GM19240 (cell line): ENCODE measurements at regions not wholly inside any gene's neighbourhood (a gene's known extent, or its start where the extent isn't known, plus 50 kb on each side); places are given as distances from the start of the nearest gene placed in this dataset.

ENCODE experiments used
- DNase-seq: peaks from one replicate; pipeline ENCODE4 v3.0.0; 2011; ENCODE audit warnings: low spot score; ENCODE audit not compliant: insufficient read length

GRCh38 chr21:41671859-41672542 is 94.9 kb downstream of the RIPK4 start:
- DNase-seq = no peak

GRCh38 chr21:41671212-41671762 is 95.6 kb downstream of the RIPK4 start:
- no peak for DNase-seq

GRCh38 chr21:41670056-41670805 is 96.6 kb downstream of the RIPK4 start:
- no peak for DNase-seq

- DNase-seq = no peak
Measured at GRCh38 chr21:41669533-41669830, 97.4 kb downstream of the RIPK4 start.

- DNase-seq = no peak
Measured at GRCh38 chr21:41668686-41669532, 97.9 kb downstream of the RIPK4 start.

- no peak for DNase-seq
Measured at GRCh38 chr21:41668051-41668541, 98.8 kb downstream of the RIPK4 start.

- DNase-seq = no peak
Measured at GRCh38 chr21:41667136-41667535, 99.7 kb downstream of the RIPK4 start.

- no peak for DNase-seq
Measured at GRCh38 chr21:41666641-41667081, 100.2 kb downstream of the RIPK4 start.

GRCh38 chr21:41665766-41666595 is 100.9 kb downstream of the RIPK4 start:
- no peak for DNase-seq

GRCh38 chr21:41664881-41665765 is 101.7 kb downstream of the RIPK4 start:
- DNase-seq = no peak

- no peak for DNase-seq
Measured at GRCh38 chr21:41663805-41664788, 102.8 kb downstream of the RIPK4 start.

GRCh38 chr21:41662761-41663160 is 104.1 kb downstream of the RIPK4 start:
- no peak for DNase-seq

GRCh38 chr21:41662161-41662560 is 104.7 kb downstream of the RIPK4 start:
- DNase-seq = no peak

- no peak for DNase-seq
Measured at GRCh38 chr21:41660748-41661147, 106.1 kb downstream of the RIPK4 start.

- DNase-seq = no peak
Measured at GRCh38 chr21:41659791-41660560, 106.9 kb downstream of the RIPK4 start.

GRCh38 chr21:41656946-41657525 is 109.8 kb downstream of the RIPK4 start:
- DNase-seq = no peak

- DNase-seq = no peak
Measured at GRCh38 chr21:41655259-41655658, 111.6 kb downstream of the RIPK4 start.
